C4-2B (cell line): ENCODE measurements at regions not wholly inside any gene's neighbourhood (a gene's known extent, or its start where the extent isn't known, plus 50 kb on each side); places are given as distances from the start of the nearest gene placed in this dataset.

ENCODE experiments used
- ZFX ChIP-seq: fragments of 450-650 bp; IDR thresholded peaks from 2 replicates; pipeline ENCODE4 v1.6.1; 2017
- TF ChIP-seq, protein P1 (sequence below): fragments of 450-650 bp; conservative IDR thresholded peaks from 2 replicates; pipeline ENCODE4 v1.5.1; 2017; ENCODE audit warnings: mild to moderate bottlenecking

DNA sequence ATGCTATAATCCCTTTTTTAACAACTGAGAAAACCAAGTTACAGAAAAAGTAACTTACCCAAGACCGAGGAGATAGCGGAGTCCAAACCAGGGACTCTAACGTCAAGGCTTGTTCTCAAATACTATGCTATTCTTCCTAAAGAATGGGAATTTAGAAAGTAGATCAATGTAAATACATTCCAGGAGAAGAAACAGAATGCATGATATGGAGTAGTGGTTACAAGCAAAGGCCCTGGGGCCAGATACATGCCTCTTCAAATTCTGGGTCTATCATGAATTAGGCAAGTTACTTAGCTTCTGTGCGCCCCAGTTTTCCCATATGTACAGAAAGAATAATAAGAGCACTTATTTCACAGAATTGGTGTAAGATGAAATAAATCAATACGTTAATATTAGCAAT lies 102.0 kb upstream of the CHMP2B start:
- TF ChIP-seq, protein P1, sequence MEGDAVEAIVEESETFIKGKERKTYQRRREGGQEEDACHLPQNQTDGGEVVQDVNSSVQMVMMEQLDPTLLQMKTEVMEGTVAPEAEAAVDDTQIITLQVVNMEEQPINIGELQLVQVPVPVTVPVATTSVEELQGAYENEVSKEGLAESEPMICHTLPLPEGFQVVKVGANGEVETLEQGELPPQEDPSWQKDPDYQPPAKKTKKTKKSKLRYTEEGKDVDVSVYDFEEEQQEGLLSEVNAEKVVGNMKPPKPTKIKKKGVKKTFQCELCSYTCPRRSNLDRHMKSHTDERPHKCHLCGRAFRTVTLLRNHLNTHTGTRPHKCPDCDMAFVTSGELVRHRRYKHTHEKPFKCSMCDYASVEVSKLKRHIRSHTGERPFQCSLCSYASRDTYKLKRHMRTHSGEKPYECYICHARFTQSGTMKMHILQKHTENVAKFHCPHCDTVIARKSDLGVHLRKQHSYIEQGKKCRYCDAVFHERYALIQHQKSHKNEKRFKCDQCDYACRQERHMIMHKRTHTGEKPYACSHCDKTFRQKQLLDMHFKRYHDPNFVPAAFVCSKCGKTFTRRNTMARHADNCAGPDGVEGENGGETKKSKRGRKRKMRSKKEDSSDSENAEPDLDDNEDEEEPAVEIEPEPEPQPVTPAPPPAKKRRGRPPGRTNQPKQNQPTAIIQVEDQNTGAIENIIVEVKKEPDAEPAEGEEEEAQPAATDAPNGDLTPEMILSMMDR = no peak
- TF ChIP-seq ZFX = no peak
